Activated CD8-positive, alpha-beta T cell treated with anti-CD3 and anti-CD28 coated beads for 36 hours (primary cell): ENCODE measurements at regions not wholly inside any gene's neighbourhood (a gene's known extent, or its start where the extent isn't known, plus 50 kb on each side); places are given as distances from the start of the nearest gene placed in this dataset.

ENCODE experiments used
- ATAC-seq: fragments of 200-7000 bp; cut with Tn5 transposase; one replicate; pipeline ENCODE4 v1.10.0; 2021; ENCODE audit warnings: mild to moderate bottlenecking, moderate library complexity
- CTCF ChIA-PET: fragments of 350-600 bp; sonication (Branson Sonifier 250); formaldehyde crosslinking; loops from one replicate; lab custom pipeline; 2021; ENCODE audit warnings: antibody characterized with exemption; lab: Charles Lee
- POLR2A ChIA-PET: fragments of 350-600 bp; sonication (Branson Sonifier 250); formaldehyde crosslinking; loops from one replicate; lab custom pipeline; 2021; ENCODE audit warnings: antibody characterized with exemption; lab: Charles Lee
- DNase-seq: peaks from one replicate; pipeline ENCODE4 v3.0.0-alpha.2; 2020
- H3K27ac Mint-ChIP-seq: one replicate; pipeline ENCODE4 v1.8.0; 2021; ENCODE audit warnings: mild to moderate bottlenecking, mixed read lengths
- H3K27me3 Mint-ChIP-seq: one replicate; pipeline ENCODE4 v1.8.0; 2021; ENCODE audit warnings: mixed read lengths
- H3K36me3 Mint-ChIP-seq: one replicate; pipeline ENCODE4 v1.8.0; 2021; ENCODE audit warnings: low read depth, mixed read lengths
- H3K4me1 Mint-ChIP-seq: one replicate; pipeline ENCODE4 v1.8.0; 2021; ENCODE audit warnings: low read depth, mixed read lengths
- H3K4me3 Mint-ChIP-seq: one replicate; pipeline ENCODE4 v1.8.0; 2021; ENCODE audit warnings: mild to moderate bottlenecking, moderate library complexity, mixed read lengths
- H3K9me3 Mint-ChIP-seq: one replicate; pipeline ENCODE4 v1.8.0; 2021; ENCODE audit warnings: mixed read lengths
- CTCF ChIP-seq: fragments of 200-600 bp; IDR thresholded peaks from one replicate; pipeline ENCODE4 v1.8.0; 2022; ENCODE audit warnings: antibody characterized with exemption, mild to moderate bottlenecking
- intact Hi-C: fragments of 100-400 bp; cut with micrococcal nuclease; formaldehyde crosslinking; loops from one replicate; pipeline ENCODE4 v1.10.0; 2022

DNA sequence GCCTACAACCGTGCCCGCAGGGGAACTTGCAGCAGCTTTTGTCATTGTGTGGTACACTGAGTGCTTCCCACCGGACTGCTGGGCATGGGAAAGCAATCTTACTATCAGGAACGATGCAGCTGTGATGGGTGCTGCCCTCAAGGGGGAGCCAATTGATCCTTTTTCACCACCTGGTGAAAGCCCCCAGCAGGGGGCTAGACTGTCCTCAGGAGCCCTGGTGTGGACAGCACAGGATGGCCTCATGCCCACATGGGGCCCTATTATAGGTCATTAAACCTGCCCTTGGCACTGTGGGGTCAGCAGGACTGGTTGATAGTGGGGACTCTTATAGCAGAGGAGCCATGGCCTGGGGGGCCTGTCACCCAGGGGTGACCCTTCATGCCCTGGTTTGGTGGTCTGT, 172.2 kb downstream of the GLI2 start:
- CTCF ChIA-PET = no interaction called here
- intact Hi-C loops = no loop called here
- TF ChIP-seq CTCF = no peak
- Mint-ChIP-seq H3K4me3 (no peak overlapping the region), H3K27me3 (no peaks in the 10 kb centered on the region), H3K9me3 (no peaks in the 10 kb centered on the region), H3K4me1 (no peaks in the 10 kb centered on the region), H3K36me3 (no peaks in the 10 kb centered on the region), H3K27ac (no peak overlapping the region)
- POLR2A ChIA-PET = no interaction called here
- ATAC-seq (no peak), DNase-seq (no peak)

- ATAC-seq (no peak), DNase-seq (no peak)
- no peak overlapping the region for H3K27ac Mint-ChIP-seq
- intact Hi-C loops = no loop called here
- no peak overlapping the region for H3K4me3 Mint-ChIP-seq
- CTCF ChIA-PET = no interaction called here
- no peaks in the 10 kb centered on the region for H3K36me3 Mint-ChIP-seq
- no peaks in the 10 kb centered on the region for H3K27me3 Mint-ChIP-seq
- H3K9me3 Mint-ChIP-seq = no peaks in the 10 kb centered on the region
- H3K4me1 Mint-ChIP-seq = no peaks in the 10 kb centered on the region
- no peak for TF ChIP-seq CTCF
- POLR2A ChIA-PET = no interaction called here
Observed at GRCh38 chr2:120908314-120908975, 172.8 kb downstream of the GLI2 start.

GRCh38 chr2:120909102-120909501, 173.4 kb downstream of the GLI2 start:
- DNase-seq = no peak
- Mint-ChIP-seq H3K36me3 (no peaks in the 10 kb centered on the region), H3K9me3 (no peaks in the 10 kb centered on the region), H3K4me1 (no peaks in the 10 kb centered on the region), H3K27me3 (no peaks in the 10 kb centered on the region), H3K4me3 (no peak overlapping the region), H3K27ac (no peak overlapping the region)
- no peak for ATAC-seq
- intact Hi-C loops = no loop called here
- ChIA-PET CTCF (no interaction called here), POLR2A (no interaction called here)
- no peak for TF ChIP-seq CTCF

DNA sequence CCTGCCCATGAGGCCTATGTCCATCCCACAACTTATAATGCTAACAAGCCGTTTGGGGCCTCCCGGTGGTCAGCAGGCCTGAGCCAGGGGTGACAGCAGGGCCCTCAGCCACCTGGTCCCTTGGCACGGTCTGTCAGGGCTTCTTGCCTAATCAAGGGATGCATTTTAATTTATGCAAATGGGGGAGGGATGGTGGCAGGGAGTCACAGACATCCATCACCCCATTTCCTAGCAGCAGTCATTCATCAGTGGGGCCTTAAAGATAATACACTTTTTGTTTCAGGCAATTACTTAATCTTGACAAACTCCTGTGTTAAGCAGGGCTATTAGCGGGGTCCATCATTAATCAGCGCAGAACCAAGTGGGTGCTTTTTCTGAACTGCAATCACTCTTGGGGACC, 174.5 kb downstream of the GLI2 start:
- TF ChIP-seq CTCF = no peak

GRCh38 chr2:120910956-120911951, 175.6 kb downstream of the GLI2 start:
- DNase-seq (no peak), ATAC-seq (no peak)
- TF ChIP-seq CTCF = no peak
- intact Hi-C loops = no loop called here
- POLR2A ChIA-PET = no interaction called here
- H3K27ac Mint-ChIP-seq = no peak overlapping the region
- no peak overlapping the region for H3K4me3 Mint-ChIP-seq
- no peaks in the 10 kb centered on the region for H3K27me3 Mint-ChIP-seq
- no peaks in the 10 kb centered on the region for H3K4me1 Mint-ChIP-seq
- no peaks in the 10 kb centered on the region for H3K9me3 Mint-ChIP-seq
- CTCF ChIA-PET = no interaction called here
- H3K36me3 Mint-ChIP-seq = no peaks in the 10 kb centered on the region

More for the DNA sequence above, 174.5 kb downstream of the GLI2 start:
- H3K4me1 Mint-ChIP-seq = no peaks in the 10 kb centered on the region
- no peak for ATAC-seq
- H3K36me3 Mint-ChIP-seq = no peaks in the 10 kb centered on the region
- intact Hi-C loops = no loop called here
- DNase-seq = no peak
- H3K4me3 Mint-ChIP-seq = no peak overlapping the region
- ChIA-PET POLR2A (no interaction called here), CTCF (no interaction called here)
- H3K9me3 Mint-ChIP-seq = no peaks in the 10 kb centered on the region
- H3K27me3 Mint-ChIP-seq = no peaks in the 10 kb centered on the region
- no peak overlapping the region for H3K27ac Mint-ChIP-seq
